BJ (cell line): ENCODE measurements at regions not wholly inside any gene's neighbourhood (a gene's known extent, or its start where the extent isn't known, plus 50 kb on each side); places are given as distances from the start of the nearest gene placed in this dataset.

Source experiments
- CTCF ChIA-PET: fragments of 350-600 bp; formaldehyde crosslinking; extraction: SDS; loops from one replicate; lab custom pipeline; 2021; ENCODE audit warnings: antibody characterized with exemption, inconsistent platforms; lab: Yijun Ruan, JAX
- POLR2A ChIA-PET: fragments of 300-600 bp; sonication (Branson Sonifier 250); formaldehyde crosslinking; extraction: SDS; loops from one replicate; lab custom pipeline; 2021; ENCODE audit warnings: antibody characterized with exemption; lab: Charles Lee
- DNase-seq: peaks from one replicate; pipeline ENCODE4 v3.0.0-alpha.2; 2011; ENCODE audit warnings: low read depth
- H3K27me3 ChIP-seq: 2 replicates; pipeline ENCODE4 v1.6.0; 2011; ENCODE audit warnings: low read length; ENCODE audit not compliant: control insufficient read depth, insufficient read depth
- H3K36me3 ChIP-seq: 2 replicates; pipeline ENCODE4 v1.5.1; 2011; ENCODE audit warnings: low read length; ENCODE audit not compliant: control insufficient read depth, insufficient read depth
- H3K4me3 ChIP-seq: 2 replicates; pipeline ENCODE4 v1.5.1; 2011; ENCODE audit warnings: low read depth, mild to moderate bottlenecking, control low read depth, low read length
- TF ChIP-seq, protein P1 (sequence below): IDR thresholded peaks from 2 replicates; pipeline ENCODE4 v1.5.1; 2011; ENCODE audit warnings: low read depth, mild to moderate bottlenecking, control low read depth, inconsistent platforms, low read length, moderate library complexity; ENCODE audit not compliant: insufficient read depth

DNA sequence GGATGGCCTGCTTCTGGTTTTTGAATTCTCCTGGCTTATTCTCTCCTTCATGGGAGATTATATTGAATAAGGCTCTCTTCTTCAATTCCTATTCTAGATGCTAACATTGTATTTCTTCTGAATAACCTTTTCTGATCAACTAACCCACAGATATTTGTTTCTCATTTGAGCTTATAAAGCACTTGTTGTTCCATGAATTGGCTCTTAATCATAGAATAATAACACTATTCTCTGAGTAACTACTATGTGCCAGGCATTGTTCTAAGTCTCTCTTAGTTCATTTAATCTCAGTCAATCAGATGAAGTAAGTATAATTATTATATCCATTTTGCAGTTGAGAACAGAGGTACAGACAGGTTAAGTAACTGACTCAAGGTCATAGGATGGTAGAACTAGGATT lies 136.3 kb upstream of the MLIP start:
- POLR2A ChIA-PET, result no interaction called here
- no peaks in the 10 kb centered on the region for H3K36me3 ChIP-seq
- CTCF ChIA-PET, result interaction anchor here (1.3 kb wide), 1 partner anchor 256 kb away, joined by 3 read pairs; no protein-coding TSS in a partner anchor
- DNase-seq, result no peak
- H3K4me3 ChIP-seq, result no peak overlapping the region
- TF ChIP-seq, protein P1, sequence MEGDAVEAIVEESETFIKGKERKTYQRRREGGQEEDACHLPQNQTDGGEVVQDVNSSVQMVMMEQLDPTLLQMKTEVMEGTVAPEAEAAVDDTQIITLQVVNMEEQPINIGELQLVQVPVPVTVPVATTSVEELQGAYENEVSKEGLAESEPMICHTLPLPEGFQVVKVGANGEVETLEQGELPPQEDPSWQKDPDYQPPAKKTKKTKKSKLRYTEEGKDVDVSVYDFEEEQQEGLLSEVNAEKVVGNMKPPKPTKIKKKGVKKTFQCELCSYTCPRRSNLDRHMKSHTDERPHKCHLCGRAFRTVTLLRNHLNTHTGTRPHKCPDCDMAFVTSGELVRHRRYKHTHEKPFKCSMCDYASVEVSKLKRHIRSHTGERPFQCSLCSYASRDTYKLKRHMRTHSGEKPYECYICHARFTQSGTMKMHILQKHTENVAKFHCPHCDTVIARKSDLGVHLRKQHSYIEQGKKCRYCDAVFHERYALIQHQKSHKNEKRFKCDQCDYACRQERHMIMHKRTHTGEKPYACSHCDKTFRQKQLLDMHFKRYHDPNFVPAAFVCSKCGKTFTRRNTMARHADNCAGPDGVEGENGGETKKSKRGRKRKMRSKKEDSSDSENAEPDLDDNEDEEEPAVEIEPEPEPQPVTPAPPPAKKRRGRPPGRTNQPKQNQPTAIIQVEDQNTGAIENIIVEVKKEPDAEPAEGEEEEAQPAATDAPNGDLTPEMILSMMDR, result no peak
- no peaks in the 10 kb centered on the region for H3K27me3 ChIP-seq

DNA sequence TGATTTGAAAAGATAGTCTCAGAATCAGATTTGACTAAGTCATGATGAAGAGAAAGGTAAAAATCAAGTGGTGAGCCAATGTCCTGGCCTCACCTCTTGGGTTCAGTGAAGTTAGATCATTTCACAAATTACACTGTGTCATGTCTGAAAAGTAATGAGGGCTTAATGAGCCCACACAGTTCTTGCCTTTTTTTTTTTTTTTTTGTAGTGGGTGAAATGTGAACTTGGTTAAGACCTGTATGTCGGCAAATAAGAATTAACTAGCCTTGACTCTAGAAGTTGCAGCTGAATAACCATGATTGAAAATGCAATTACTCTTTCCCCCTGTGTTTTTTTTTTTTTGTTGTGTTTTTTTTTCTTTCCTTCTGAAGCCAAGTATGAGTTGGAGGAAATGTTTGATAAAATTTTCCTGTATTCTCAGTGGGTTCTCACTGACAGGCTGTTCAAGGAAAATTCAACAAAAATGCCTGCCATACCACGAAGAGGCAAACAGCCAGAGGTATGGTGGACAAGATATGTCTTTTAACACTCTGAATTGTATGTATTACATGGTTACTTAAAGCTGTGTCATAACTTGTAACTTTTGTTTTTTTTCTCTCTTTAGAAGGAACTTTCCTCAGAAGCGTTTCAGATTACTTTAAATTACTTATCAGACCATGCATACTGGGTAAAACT lies 135.2 kb upstream of the MLIP start:
- CTCF ChIA-PET, result interaction anchor here (0.6 to 1.4 kb wide), 5 partner anchors 9 to 1398 kb away, joined by 3 to 5 read pairs (median 3); no protein-coding TSS in a partner anchor
- no peak for DNase-seq
- Histone ChIP-seq H3K36me3 (no peaks in the 10 kb centered on the region), H3K4me3 (no peak overlapping the region), H3K27me3 (no peaks in the 10 kb centered on the region)
- TF ChIP-seq, protein P1, result no peak
- POLR2A ChIA-PET, result no interaction called here

DNA sequence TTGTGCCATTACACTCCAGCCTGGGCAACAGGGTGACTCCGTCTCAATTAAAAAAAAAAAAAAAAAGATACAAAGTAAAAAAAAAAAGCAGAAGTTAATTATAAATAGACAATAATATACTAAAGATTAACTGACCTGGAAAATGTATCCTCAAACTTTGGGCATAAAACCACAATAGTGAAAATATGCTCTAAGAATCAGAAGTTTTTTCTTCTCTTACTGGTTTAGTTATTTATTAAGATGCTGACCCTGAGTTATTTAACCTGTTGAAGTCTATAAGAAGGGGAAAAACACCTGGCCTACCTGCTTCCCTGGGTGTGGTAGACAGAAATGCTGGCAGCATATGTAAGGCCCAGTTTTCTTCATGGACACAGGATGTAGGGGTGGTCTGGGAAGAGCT lies 133.7 kb upstream of the MLIP start:
- TF ChIP-seq, protein P1, result no peak
- ChIA-PET CTCF (interaction anchor here (0.5 kb wide), 1 partner anchor 521 kb away, joined by 3 read pairs; no protein-coding TSS in a partner anchor), POLR2A (no interaction called here)
- H3K27me3 ChIP-seq, result no peaks in the 10 kb centered on the region
- H3K4me3 ChIP-seq, result no peak overlapping the region
- DNase-seq, result no peak
- H3K36me3 ChIP-seq, result no peaks in the 10 kb centered on the region

DNA sequence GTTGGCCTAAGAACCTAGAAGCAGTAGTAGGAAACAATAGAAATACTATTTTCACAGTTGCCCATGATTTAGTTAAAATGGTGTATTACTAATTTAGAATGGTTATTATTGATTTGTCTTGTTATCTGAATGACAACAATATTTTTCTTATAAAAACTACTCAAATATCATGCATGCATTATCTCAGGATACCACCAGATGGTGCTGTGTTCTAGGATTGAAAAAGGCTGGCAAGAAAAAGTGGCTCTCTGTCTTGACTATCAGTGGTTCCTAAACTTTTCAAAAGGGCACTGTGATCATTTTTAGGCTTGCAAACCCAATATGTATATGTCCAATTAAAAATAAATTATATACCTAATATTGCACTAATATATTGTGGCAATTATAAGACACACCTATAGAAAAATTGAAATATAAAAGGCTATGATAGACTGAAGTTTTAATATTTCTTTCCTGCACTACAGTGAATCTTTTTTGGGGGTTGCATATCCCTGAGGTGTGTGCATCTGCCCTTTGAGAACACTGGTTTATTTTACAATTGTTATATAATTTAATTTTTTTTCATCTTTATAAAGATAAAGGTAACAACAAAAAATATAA lies 131.7 kb upstream of the MLIP start:
- no peak for DNase-seq
- TF ChIP-seq, protein P1, result peak; percentile 71
- Histone ChIP-seq H3K4me3 (no peak overlapping the region), H3K36me3 (no peaks in the 10 kb centered on the region), H3K27me3 (no peaks in the 10 kb centered on the region)
- CTCF ChIA-PET, result no interaction called here
- POLR2A ChIA-PET, result no interaction called here

DNA sequence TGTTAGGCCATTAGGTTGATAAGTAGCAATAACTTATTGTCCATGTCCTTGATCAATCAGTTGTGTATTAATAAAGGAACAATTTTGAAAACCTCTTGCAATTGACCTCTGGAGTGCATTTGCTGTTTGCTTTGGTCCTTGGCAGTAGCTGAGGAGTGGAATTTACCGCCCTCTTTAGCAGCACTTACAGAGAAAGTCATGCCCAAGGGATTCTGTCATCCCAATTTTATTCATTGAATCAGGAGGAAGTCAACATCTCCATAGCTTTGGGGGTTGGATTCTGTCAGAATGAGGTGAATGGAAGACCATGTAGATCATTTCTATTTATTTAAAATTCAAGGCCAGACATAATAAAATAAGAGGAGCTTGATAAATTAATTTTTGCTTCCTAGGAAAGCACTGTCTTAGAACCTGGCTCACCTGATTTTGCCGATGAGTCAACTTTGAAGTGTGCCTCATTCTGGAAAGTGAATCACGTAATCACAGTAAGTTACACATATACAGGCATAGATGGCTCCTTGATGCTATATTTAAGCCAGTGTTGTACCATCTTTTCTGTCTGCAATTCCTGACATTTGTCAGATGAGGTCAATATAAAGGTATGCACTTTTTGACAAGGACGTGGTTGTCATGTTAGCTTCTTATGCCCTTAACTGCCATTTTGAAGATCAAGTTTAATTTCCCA lies 128.7 kb upstream of the MLIP start:
- ChIA-PET POLR2A (interaction anchor here (0.5 kb wide), 1 partner anchor 687 kb away, joined by 7 read pairs; no protein-coding TSS in a partner anchor), CTCF (interaction anchor here (0.7 to 1.9 kb wide), 3 partner anchors 26 to 1260 kb away, joined by 3 to 6 read pairs (median 3); no protein-coding TSS in a partner anchor)
- DNase-seq, result no peak
- H3K36me3 ChIP-seq, result no peaks in the 10 kb centered on the region
- H3K4me3 ChIP-seq, result no peak overlapping the region
- H3K27me3 ChIP-seq, result no peaks in the 10 kb centered on the region
- TF ChIP-seq, protein P1, result no peak
